Esophagus squamous epithelium (tissue), 4 donors: ENCODE measurements at regions not wholly inside any gene's neighbourhood (a gene's known extent, or its start where the extent isn't known, plus 50 kb on each side); places are given as distances from the start of the nearest gene placed in this dataset.

Source experiments
- POLR2A ChIP-seq, 4 donors: fragments of 450-650 bp; IDR thresholded peaks; one replicate each; pipeline ENCODE4 v1.6.1; 2017; ENCODE audit warnings: antibody characterized with exemption in 4 of 4, mild to moderate bottlenecking in 4 of 4, moderate library complexity in 3 of 4
- TF ChIP-seq, protein P1 (sequence below), 6 experiments: fragments of 450-650 bp in 4 of 6; fragments of 200-600 bp in 2 of 6; sonication (generic) in 2 of 6; IDR thresholded peaks; one replicate each; pipeline ENCODE4 v1.5.1; 2016 to 2019; ENCODE audit warnings: antibody characterized with exemption in 6 of 6, mild to moderate bottlenecking in 4 of 6, moderate library complexity in 4 of 6

DNA sequence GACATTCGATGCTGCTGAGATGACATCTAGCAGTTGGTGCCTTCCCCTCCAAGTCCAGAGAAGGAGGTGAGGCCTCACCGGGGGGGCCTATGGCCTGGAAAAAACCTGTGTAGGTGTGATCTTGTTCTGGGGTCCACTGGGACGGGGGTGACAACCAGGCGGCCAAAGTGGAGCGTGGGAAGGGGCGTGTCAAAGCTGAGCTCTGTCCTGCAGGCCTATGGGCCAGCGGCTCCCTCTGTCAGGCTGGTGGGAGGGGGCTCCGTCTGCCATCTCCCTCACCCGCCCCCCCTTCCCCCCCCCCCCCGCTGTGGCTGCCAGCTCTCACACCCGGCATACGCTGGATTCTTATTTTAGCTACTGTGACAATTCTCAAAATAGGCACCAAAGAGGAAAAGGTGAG lies 56.7 kb upstream of the UQCRFS1 start:
- TF ChIP-seq, protein P1, sequence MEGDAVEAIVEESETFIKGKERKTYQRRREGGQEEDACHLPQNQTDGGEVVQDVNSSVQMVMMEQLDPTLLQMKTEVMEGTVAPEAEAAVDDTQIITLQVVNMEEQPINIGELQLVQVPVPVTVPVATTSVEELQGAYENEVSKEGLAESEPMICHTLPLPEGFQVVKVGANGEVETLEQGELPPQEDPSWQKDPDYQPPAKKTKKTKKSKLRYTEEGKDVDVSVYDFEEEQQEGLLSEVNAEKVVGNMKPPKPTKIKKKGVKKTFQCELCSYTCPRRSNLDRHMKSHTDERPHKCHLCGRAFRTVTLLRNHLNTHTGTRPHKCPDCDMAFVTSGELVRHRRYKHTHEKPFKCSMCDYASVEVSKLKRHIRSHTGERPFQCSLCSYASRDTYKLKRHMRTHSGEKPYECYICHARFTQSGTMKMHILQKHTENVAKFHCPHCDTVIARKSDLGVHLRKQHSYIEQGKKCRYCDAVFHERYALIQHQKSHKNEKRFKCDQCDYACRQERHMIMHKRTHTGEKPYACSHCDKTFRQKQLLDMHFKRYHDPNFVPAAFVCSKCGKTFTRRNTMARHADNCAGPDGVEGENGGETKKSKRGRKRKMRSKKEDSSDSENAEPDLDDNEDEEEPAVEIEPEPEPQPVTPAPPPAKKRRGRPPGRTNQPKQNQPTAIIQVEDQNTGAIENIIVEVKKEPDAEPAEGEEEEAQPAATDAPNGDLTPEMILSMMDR (IDR thresholded peaks at IDR 0.05), result no peak
- TF ChIP-seq POLR2A (IDR thresholded peaks at IDR 0.05), result no peak
